ENCODE measurements at regions not wholly inside any gene's neighbourhood (a gene's known extent, or its start where the extent isn't known, plus 50 kb on each side); places are given as distances from the start of the nearest gene placed in this dataset.

DNA sequence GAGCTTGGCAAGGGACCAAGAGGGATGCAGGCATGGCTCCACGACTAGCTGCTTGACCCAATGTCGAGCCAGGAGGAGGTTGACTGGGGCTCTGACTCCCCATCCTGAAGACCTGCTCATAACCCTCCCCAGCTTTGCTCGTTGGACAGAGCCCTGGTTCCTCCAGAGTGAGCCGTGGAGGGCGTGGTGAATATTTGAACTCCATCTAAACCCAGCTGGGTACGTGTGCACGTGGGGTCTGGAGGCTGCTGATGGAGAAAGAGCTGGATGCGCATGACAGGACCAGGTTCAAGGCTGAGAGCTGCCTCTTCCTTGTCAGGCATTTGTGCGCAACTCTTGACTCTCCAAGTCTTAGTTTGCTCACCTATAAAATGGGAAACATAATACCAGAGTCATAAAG, 282.8 kb downstream of the TLE3 start:
- TF ChIP-seq, protein P1, sequence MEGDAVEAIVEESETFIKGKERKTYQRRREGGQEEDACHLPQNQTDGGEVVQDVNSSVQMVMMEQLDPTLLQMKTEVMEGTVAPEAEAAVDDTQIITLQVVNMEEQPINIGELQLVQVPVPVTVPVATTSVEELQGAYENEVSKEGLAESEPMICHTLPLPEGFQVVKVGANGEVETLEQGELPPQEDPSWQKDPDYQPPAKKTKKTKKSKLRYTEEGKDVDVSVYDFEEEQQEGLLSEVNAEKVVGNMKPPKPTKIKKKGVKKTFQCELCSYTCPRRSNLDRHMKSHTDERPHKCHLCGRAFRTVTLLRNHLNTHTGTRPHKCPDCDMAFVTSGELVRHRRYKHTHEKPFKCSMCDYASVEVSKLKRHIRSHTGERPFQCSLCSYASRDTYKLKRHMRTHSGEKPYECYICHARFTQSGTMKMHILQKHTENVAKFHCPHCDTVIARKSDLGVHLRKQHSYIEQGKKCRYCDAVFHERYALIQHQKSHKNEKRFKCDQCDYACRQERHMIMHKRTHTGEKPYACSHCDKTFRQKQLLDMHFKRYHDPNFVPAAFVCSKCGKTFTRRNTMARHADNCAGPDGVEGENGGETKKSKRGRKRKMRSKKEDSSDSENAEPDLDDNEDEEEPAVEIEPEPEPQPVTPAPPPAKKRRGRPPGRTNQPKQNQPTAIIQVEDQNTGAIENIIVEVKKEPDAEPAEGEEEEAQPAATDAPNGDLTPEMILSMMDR (IDR thresholded peaks at IDR 0.05; ENCODE audit: control extremely low read depth, extremely low read depth, low read depth, missing control alignments), result no peak
- ChIA-PET CTCF (no interaction called here), POLR2A (no interaction called here)
- no peak for DNase-seq (ENCODE audit: extremely low spot score)

DNA sequence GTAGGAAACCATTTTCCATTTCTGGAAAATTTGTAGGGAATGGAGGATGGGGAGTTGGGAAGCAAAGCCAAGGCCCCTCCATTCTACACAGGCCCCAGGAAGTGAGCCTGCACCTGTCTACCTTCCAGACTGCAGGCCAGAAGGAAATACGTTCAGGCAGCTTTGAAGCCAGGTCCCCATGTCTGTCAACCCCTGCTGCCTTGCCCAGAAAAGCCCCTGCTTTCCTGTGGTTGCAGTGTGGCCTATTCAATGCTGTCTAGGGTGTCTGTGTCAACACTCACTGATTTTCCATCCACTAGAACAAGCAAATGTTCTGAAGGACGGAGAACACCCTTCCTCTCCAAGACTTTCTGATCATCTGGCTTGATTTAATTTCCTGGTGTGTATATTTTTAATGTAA, 281.9 kb downstream of the TLE3 start:
- TF ChIP-seq, protein P1 (IDR thresholded peaks at IDR 0.05; ENCODE audit: control extremely low read depth, extremely low read depth, low read depth, missing control alignments), result no peak
- ChIA-PET POLR2A (no interaction called here), CTCF (interaction anchor here (1.6 kb wide), 1 partner anchor 24 kb away, joined by 3 read pairs; no protein-coding TSS in a partner anchor)
- DNase-seq (ENCODE audit: extremely low spot score), result no peak

DNA sequence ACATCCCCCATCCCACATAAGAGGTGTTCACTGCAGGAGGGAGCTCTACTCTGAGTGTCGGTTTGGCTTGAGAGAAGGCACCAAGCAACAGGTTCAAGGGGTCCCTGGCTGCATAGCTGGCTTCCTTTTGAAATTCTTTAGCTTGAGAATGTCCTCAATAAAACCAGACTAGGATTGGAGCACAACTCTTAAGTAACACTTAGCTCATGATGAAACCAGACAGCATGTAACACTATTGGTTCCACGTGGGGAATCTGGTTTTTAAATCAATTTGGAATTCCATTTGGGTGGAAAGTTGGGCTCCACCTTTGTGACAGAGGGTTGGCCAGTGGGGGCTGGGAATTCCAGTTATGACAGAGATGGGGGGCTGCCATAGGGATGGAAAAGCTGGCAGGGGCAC, 281.2 kb downstream of the TLE3 start:
- no peak for DNase-seq (ENCODE audit: extremely low spot score)
- POLR2A ChIA-PET, result no interaction called here
- TF ChIP-seq, protein P1 (IDR thresholded peaks at IDR 0.05; ENCODE audit: control extremely low read depth, extremely low read depth, low read depth, missing control alignments), result no peak
- CTCF ChIA-PET, result interaction anchor here (1.2 to 1.6 kb wide), 2 partner anchors 11 to 24 kb away, joined by 3 read pairs; no protein-coding TSS in a partner anchor

DNA sequence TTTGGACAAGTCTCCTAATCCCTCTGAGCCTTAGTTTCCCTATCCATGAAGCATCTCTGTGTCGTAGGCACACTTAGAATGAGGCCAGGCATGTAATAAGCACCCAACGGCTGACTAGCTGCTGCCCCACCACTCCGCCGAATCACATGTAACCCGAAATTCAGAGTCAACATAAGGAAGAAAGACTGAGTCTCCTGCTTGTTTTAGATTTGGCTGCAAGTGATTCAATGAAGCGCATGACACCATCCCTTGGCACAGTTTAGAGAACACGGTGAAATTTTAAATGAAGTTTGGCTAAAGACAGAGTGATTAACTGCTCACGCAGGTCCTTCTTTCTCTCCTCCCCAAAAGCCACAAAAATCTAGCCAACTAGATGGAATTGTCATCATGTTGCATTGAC, 279.2 kb downstream of the TLE3 start:
- POLR2A ChIA-PET, result interaction anchor here (0.7 kb wide), 1 partner anchor 43 kb away, joined by 3 read pairs; no protein-coding TSS in a partner anchor
- CTCF ChIA-PET, result no interaction called here
- TF ChIP-seq, protein P1 (IDR thresholded peaks at IDR 0.05; ENCODE audit: control extremely low read depth, extremely low read depth, low read depth, missing control alignments), result no peak
- DNase-seq (ENCODE audit: extremely low spot score), result no peak

DNA sequence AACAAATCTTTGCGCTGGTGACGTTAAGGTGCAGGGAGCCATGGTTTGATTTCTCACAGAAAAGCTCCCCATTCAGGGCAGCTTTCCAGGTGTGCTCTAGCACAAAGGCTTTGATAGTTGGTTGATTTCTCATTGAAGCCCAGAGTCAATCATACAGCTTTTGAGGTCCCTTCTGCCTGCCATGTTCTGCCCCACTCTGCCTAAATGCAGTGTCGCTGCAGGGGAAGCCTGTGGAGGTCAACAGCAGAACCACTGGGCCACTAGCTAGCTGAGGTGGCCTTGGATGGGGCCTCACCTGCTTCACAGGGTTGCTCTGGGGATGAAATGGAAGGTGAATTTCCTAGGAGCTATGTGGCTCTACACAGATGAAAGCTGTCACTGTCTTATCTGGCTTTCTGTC, 278.3 kb downstream of the TLE3 start:
- ChIA-PET POLR2A (no interaction called here), CTCF (interaction anchor here (0.8 kb wide), 1 partner anchor 19 kb away, joined by 4 read pairs; no protein-coding TSS in a partner anchor)
- DNase-seq (ENCODE audit: extremely low spot score), result no peak
- TF ChIP-seq, protein P1 (IDR thresholded peaks at IDR 0.05; ENCODE audit: control extremely low read depth, extremely low read depth, low read depth, missing control alignments), result no peak

DNA sequence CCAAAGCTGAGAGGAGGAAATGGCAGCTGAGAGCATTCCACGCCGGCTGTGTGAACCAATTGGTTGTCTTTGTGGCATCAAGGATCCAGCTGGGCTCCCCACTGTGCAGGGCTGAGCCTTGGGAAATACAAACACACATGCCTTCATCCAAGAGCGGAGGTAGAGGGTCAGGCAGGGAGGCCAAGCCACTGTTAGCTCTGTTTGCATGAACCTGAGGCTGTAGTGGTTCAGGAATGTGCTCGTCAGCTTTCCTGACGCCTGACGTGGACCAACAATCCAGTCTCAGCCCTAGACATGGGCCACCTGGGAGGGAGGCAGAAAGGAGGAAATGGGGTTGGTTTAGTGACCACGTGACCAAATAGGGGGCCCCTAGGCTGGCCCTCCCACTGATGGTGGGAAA, 276.9 kb downstream of the TLE3 start:
- CTCF ChIA-PET, result no interaction called here

More for the DNA sequence above, 276.9 kb downstream of the TLE3 start:
- TF ChIP-seq, protein P1 (IDR thresholded peaks at IDR 0.05; ENCODE audit: control extremely low read depth, extremely low read depth, low read depth, missing control alignments), result no peak
- POLR2A ChIA-PET, result no interaction called here
- no peak for DNase-seq (ENCODE audit: extremely low spot score)

Data from GM10248 (cell line).